ENCODE measurements at regions not wholly inside any gene's neighbourhood (a gene's known extent, or its start where the extent isn't known, plus 50 kb on each side); places are given as distances from the start of the nearest gene placed in this dataset.
"Not testable (repeated sequence)": the region's sequence is repeated elsewhere in the genome, so short reads cannot be mapped to it uniquely, and the experiment has no call there.

DNA sequence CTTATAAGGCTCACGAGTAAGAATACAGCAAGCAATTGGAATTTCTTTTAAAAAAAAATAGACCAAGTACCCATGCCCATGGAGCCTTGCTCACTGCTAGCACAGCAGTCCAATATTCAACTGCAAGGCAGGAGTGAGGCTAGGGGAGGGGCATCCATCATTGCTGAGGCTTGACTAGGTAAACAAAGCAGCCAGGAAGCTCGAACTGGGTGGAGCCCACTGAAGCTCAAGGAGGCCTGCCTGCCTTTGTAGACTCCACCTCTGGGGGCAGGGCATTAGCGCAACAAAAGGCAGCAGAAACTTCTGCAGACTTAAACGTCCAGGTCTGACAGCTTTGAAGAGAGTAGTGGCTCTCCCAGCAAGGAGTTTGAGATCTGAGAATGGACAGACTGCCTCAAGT lies 84.0 kb upstream of the STEAP1 start:
- TF ChIP-seq CTCF (IDR thresholded peaks at IDR 0.05; ENCODE audit: insufficient read depth, low read length); POLR2AphosphoS5 (IDR thresholded peaks at IDR 0.05; ENCODE audit: low read depth); GABPA (IDR thresholded peaks at IDR 0.05; ENCODE audit: low read depth): not testable (repeated sequence)
